ENCODE measurements at regions not wholly inside any gene's neighbourhood (a gene's known extent, or its start where the extent isn't known, plus 50 kb on each side); places are given as distances from the start of the nearest gene placed in this dataset.
A peak's percentile ranks its signal among the peaks of the same experiment; 100 is the strongest.

- DNase-seq, result no peak
- Histone ChIP-seq H3K9me2 (no peaks in the 10 kb centered on the region), H3K27ac (ENCODE audit: low read depth in 2 of 2, low read length in 1 of 2) (no peak overlapping the region), H3K79me2 (ENCODE audit: insufficient read depth) (no peaks in the 10 kb centered on the region), H3F3A (replicated peaks; ENCODE audit: insufficient read depth) (no peaks in the 10 kb centered on the region), H4K20me1 (ENCODE audit: insufficient read depth) (no peaks in the 10 kb centered on the region), H3K9ac (no peak overlapping the region), H3K4me2 (no peak overlapping the region), H3K36me3 (replicated peaks in 1 of 2; ENCODE audit: control insufficient read depth in 1 of 2, insufficient read depth in 2 of 2, low read length in 1 of 2) (no peaks in the 10 kb centered on the region), H3K9me3 (peaks cover 11% of the 10 kb centered on the region), H3K4me3 (ENCODE audit: low read depth in 2 of 2, low read length in 1 of 2) (no peak overlapping the region), H3K27me3 (ENCODE audit: insufficient read depth) (no peaks in the 10 kb centered on the region), H3K4me1 (ENCODE audit: control insufficient read depth in 1 of 2, insufficient read depth in 2 of 2, low read depth in 1 of 2, low read length in 1 of 2) (peaks cover 0 to 20% of the 10 kb centered on the region in 2 experiments; a peak in 2 of 4 replicates), H2AFZ (ENCODE audit: low read depth) (no peak overlapping the region)
- ChIA-PET CTCF (interaction anchor here (0.9 to 1.2 kb wide), 2 partner anchors 97 to 357 kb away, joined by 3 read pairs; no protein-coding TSS in a partner anchor), POLR2A (no interaction called here)
- TF ChIP-seq SIN3A (IDR thresholded peaks at IDR 0.05; ENCODE audit: borderline replicate concordance, low read depth, low read length), result no peak
- no peak for TF ChIP-seq SMC3 (IDR thresholded peaks at IDR 0.05; ENCODE audit: low read depth, low read length)
- no peak for TF ChIP-seq RXRA (IDR thresholded peaks at IDR 0.05; ENCODE audit: borderline replicate concordance, low read depth)
- no peak for TF ChIP-seq JUND (IDR thresholded peaks at IDR 0.05)
- no peak for TF ChIP-seq ZBTB33 (IDR thresholded peaks at IDR 0.05; ENCODE audit: borderline replicate concordance, low read depth)
- no peak for TF ChIP-seq RAD21 (IDR thresholded peaks at IDR 0.05; ENCODE audit: low read length)
- TF ChIP-seq YY1 (IDR thresholded peaks at IDR 0.05; ENCODE audit: low read depth), result no peak
- TF ChIP-seq PBX3 (IDR thresholded peaks at IDR 0.05), result no peak
- no peak for TF ChIP-seq RFX5 (IDR thresholded peaks at IDR 0.05; ENCODE audit: low read length)
- TF ChIP-seq USF1 (IDR thresholded peaks at IDR 0.05; ENCODE audit: borderline replicate concordance, low read depth), result no peak
- no peak for TF ChIP-seq NFIC (IDR thresholded peaks at IDR 0.05; ENCODE audit: borderline replicate concordance)
- 34% methylated on average over 6 of the region's 6 CpGs for WGBS (ENCODE audit: low lambda C conversion rate)
Observed at GRCh38 chr2:16296038-16296290, 355.6 kb downstream of the MYCN start.

- H3K4me1 ChIP-seq (ENCODE audit: control insufficient read depth in 1 of 2, insufficient read depth in 2 of 2, low read depth in 1 of 2, low read length in 1 of 2), result peaks cover 0 to 29% of the 10 kb centered on the region in 2 experiments; a peak in 2 of 4 replicates
- ChIA-PET CTCF (interaction anchor here (0.8 to 2.9 kb wide), 5 partner anchors 8 to 658 kb away, joined by 3 to 12 read pairs (median 6); partner anchors contain the start of gene MYCN), POLR2A (no interaction called here)
- H3K36me3 ChIP-seq (replicated peaks in 1 of 2; ENCODE audit: control insufficient read depth in 1 of 2, insufficient read depth in 2 of 2, low read length in 1 of 2), result no peaks in the 10 kb centered on the region
- no peak for DNase-seq
- peak overlapping the region in 1 of 2 experiments; percentile 71; a peak in 2 of 4 replicates for H3K27ac ChIP-seq (ENCODE audit: low read depth in 2 of 2, low read length in 1 of 2)
- H2AFZ ChIP-seq (ENCODE audit: low read depth), result no peak overlapping the region
- H3K4me3 ChIP-seq (ENCODE audit: low read depth in 2 of 2, low read length in 1 of 2), result no peak overlapping the region
- WGBS (ENCODE audit: low lambda C conversion rate), result 42% methylated on average over 7 of the region's 7 CpGs
- no peaks in the 10 kb centered on the region for H3K27me3 ChIP-seq (ENCODE audit: insufficient read depth)
- H3K9me2 ChIP-seq, result no peaks in the 10 kb centered on the region
- no peaks in the 10 kb centered on the region for H4K20me1 ChIP-seq (ENCODE audit: insufficient read depth)
- no peak overlapping the region for H3K4me2 ChIP-seq
- no peaks in the 10 kb centered on the region for H3F3A ChIP-seq (replicated peaks; ENCODE audit: insufficient read depth)
- peaks cover under 1% of the 10 kb centered on the region; the same call in 1 of the 2 replicates for H3K9me3 ChIP-seq
- no peaks in the 10 kb centered on the region for H3K79me2 ChIP-seq (ENCODE audit: insufficient read depth)
- H3K9ac ChIP-seq, result no peak overlapping the region
- TF ChIP-seq CTCF (IDR thresholded peaks at IDR 0.05) (no peak), MXI1 (IDR thresholded peaks at IDR 0.05; ENCODE audit: low read depth, low read length) (no peak), TCF12 (IDR thresholded peaks at IDR 0.05) (no peak), ZBTB33 (IDR thresholded peaks at IDR 0.05; ENCODE audit: borderline replicate concordance, low read depth) (no peak), JUND (IDR thresholded peaks at IDR 0.05) (no peak), NFIC (IDR thresholded peaks at IDR 0.05; ENCODE audit: borderline replicate concordance) (no peak), TEAD4 (IDR thresholded peaks at IDR 0.05; ENCODE audit: borderline replicate concordance, insufficient read depth) (no peak), EZH2phosphoT487 (IDR thresholded peaks at IDR 0.05; ENCODE audit: borderline replicate concordance, low read depth) (no peak), FOSL2 (IDR thresholded peaks at IDR 0.05; ENCODE audit: borderline replicate concordance, low read depth) (no peak), MEF2A (IDR thresholded peaks at IDR 0.05; ENCODE audit: borderline replicate concordance, low read depth) (no peak), MAX (IDR thresholded peaks at IDR 0.05; ENCODE audit: low read depth) (no peak), IRF3 (IDR thresholded peaks at IDR 0.05; ENCODE audit: low read depth, low read length) (no peak)
Observed at GRCh38 chr2:16294791-16295190, 354.4 kb downstream of the MYCN start.
